C4-2B (cell line): ENCODE measurements at regions not wholly inside any gene's neighbourhood (a gene's known extent, or its start where the extent isn't known, plus 50 kb on each side); places are given as distances from the start of the nearest gene placed in this dataset.
"Not testable (repeated sequence)": the region's sequence is repeated elsewhere in the genome, so short reads cannot be mapped to it uniquely, and the experiment has no call there.

ENCODE experiments used
- CTCF ChIP-seq: fragments of 450-650 bp; conservative IDR thresholded peaks from 2 replicates; pipeline ENCODE4 v1.5.1; 2017; ENCODE audit warnings: mild to moderate bottlenecking
- ZFX ChIP-seq: fragments of 450-650 bp; IDR thresholded peaks from 2 replicates; pipeline ENCODE4 v1.6.1; 2017

DNA sequence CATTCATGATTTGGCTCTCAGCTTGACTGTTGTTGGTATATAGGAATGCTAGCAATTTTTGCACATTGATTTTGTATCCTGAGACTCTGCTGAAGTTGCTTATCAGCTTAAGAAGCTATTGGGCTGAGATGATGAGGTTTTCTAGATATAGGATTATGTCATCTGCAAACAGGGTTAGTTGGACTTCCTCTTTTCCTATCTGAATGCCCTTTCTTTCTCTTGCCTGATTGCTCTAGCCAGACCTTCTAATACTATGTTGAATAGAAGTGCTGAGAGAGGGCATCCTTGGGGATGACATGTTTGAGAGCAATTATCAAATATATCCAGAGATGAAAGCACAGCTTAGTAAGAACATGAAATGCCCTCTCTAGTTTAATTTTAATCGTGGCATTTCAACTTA, 642.4 kb downstream of the NXPH1 start:
- not testable (repeated sequence) for TF ChIP-seq CTCF, ZFX
